ENCODE measurements at regions not wholly inside any gene's neighbourhood (a gene's known extent, or its start where the extent isn't known, plus 50 kb on each side); places are given as distances from the start of the nearest gene placed in this dataset.
"Not testable (repeated sequence)": the region's sequence is repeated elsewhere in the genome, so short reads cannot be mapped to it uniquely, and the experiment has no call there.

DNA sequence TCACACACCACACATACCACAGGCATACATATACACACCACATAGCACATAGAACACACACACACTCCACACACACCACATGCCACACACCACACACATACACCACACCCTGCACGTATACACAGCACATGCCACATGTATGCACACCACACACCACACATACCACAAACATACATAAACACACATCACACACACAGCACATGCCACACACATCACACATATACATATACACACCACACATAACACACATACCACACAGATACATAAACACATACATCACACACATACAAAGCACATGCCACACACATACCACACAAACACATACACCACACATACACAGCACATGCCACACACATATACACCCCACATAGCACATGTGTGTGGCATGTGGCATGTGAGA lies 171.1 kb downstream of the OR4M2 start:
- no peak overlapping the region for H3K4me3 ChIP-seq
- no peaks in the 10 kb centered on the region for H3K27me3 ChIP-seq
- H3K27ac ChIP-seq: no peak overlapping the region
- DNase-seq: no peak
- no peaks in the 10 kb centered on the region for H3K9me3 ChIP-seq
- TF ChIP-seq POLR2A (IDR thresholded peaks at IDR 0.05): no peak
- TF ChIP-seq, protein P1, sequence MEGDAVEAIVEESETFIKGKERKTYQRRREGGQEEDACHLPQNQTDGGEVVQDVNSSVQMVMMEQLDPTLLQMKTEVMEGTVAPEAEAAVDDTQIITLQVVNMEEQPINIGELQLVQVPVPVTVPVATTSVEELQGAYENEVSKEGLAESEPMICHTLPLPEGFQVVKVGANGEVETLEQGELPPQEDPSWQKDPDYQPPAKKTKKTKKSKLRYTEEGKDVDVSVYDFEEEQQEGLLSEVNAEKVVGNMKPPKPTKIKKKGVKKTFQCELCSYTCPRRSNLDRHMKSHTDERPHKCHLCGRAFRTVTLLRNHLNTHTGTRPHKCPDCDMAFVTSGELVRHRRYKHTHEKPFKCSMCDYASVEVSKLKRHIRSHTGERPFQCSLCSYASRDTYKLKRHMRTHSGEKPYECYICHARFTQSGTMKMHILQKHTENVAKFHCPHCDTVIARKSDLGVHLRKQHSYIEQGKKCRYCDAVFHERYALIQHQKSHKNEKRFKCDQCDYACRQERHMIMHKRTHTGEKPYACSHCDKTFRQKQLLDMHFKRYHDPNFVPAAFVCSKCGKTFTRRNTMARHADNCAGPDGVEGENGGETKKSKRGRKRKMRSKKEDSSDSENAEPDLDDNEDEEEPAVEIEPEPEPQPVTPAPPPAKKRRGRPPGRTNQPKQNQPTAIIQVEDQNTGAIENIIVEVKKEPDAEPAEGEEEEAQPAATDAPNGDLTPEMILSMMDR (IDR thresholded peaks at IDR 0.05): no peak
- H3K36me3 ChIP-seq (ENCODE audit: low read depth, missing control alignments): no peaks in the 10 kb centered on the region
- intact Hi-C loops (cut with DNase I; ENCODE audit: low total_unique reads): no loop called here
- no peaks in the 10 kb centered on the region for H3K4me1 ChIP-seq
- WGBS, 2 donors: 52 to 75% methylated on average over 1 of the region's 1 CpG

DNA sequence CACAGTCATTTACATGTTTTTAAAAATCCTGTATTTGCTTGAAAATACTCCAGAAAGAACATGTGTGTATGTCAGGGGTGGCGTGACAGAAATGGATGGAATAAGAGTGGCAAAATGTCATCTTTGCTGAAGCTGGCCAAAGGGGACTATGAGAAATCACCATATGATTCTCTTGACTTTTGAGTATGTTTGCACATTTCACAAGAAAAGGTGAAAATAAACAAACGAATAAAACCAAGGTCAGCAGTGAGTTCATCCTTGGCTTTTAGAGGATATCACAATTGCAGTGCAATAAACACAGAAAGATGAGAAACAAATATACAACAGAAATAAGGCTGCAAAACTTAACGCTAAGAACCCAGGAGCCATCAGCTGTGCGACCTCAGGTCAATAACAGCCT lies 171.7 kb downstream of the OR4M2 start:
- intact Hi-C loops (cut with DNase I; ENCODE audit: low total_unique reads); H3K4me3 ChIP-seq; H3K36me3 ChIP-seq (ENCODE audit: low read depth, missing control alignments); DNase-seq; H3K9me3 ChIP-seq; H3K27me3 ChIP-seq; H3K27ac ChIP-seq; H3K4me1 ChIP-seq: not testable (repeated sequence)
- WGBS, 2 donors: 58 to 65% methylated on average over 4 of the region's 4 CpGs

GRCh38 chr15:22252521-22252920 lies 172.2 kb downstream of the OR4M2 start:
- H3K9me3 ChIP-seq; H3K36me3 ChIP-seq (ENCODE audit: low read depth, missing control alignments); H3K4me3 ChIP-seq; H3K27ac ChIP-seq; intact Hi-C loops (cut with DNase I; ENCODE audit: low total_unique reads); H3K4me1 ChIP-seq; DNase-seq; H3K27me3 ChIP-seq: not testable (repeated sequence)
- WGBS, 2 donors: 75 to 96% methylated on average over 7 of the region's 7 CpGs

DNA sequence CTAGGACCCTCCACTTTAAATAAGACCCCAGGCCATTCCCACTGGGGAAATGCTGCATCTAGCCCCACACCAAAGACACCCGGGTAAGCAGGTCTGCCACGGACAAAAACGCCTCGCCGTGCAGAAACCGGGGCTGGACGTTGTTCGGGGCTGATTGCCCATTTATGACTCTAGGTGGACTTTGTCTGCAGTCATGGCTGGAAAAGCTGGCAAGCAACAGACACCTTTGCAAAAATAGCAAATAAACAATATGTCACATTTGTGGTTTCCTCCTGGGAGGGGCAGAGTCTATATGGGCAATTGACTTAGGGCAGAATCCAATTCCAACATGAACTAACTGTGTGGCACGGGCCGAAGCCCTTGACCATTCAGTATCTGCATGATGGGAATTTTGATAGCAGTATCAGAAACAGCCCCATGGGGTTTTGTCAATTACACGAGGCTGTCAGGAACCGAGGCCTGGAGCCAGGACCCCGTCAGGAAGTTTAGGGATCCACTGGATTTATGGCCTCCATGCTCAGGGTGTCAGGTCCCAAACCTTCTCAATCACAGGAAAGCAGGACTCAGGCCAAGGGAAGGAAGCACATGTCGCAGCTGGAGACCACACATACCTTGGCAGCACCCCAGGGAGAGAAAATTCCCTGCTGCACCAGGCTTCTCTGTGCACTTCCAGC lies 172.8 kb downstream of the OR4M2 start:
- H3K9me3 ChIP-seq; intact Hi-C loops (cut with DNase I; ENCODE audit: low total_unique reads); DNase-seq; H3K27me3 ChIP-seq; H3K4me3 ChIP-seq; H3K27ac ChIP-seq; H3K36me3 ChIP-seq (ENCODE audit: low read depth, missing control alignments); H3K4me1 ChIP-seq: not testable (repeated sequence)
- WGBS, 2 donors: 77 to 95% methylated on average over 7 to 14 of the region's 14 CpGs

DNA sequence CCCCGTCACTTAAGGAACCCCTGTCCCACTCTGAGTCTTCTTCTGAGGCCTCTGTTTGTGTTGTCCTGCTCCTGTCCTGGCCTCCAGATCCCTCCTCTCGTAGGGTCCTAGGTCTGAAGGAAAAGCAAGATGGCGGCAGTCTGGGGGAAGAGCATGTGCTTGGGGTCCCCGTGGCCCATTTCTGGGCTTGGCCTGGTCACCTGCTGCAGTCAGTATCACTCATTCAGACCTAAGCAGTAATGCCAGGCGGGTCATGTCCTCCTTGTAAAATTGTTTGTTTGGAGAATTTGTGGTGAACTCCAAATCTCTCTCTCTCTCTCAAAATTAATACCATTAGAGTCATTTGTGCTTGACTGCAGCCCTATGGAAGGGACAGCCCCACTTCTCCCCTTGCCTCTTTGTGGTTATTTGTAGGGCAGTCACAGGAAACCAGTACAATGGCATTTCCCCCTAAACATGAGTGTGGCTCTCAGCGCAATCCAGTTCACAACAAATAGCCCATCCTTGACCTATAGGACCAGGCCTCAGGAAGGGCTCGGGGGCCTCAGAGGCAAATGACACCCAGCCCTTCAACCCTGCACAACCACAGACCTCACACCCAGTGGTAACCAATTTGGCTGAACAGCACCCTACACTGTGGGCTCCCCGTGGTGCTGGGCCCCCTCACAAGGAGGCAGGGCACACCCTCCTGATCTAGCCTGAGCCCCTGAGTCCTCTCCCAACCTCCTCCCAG lies 173.5 kb downstream of the OR4M2 start:
- DNase-seq: no peak
- Histone ChIP-seq H3K27me3 (no peaks in the 10 kb centered on the region), H3K36me3 (ENCODE audit: low read depth, missing control alignments) (no peaks in the 10 kb centered on the region), H3K4me1 (no peaks in the 10 kb centered on the region), H3K9me3 (no peaks in the 10 kb centered on the region), H3K27ac (no peak overlapping the region), H3K4me3 (no peak overlapping the region)
- WGBS, 2 donors: 62 to 73% methylated on average over 7 to 8 of the region's 8 CpGs
- TF ChIP-seq, protein P1 (IDR thresholded peaks at IDR 0.05): no peak
- TF ChIP-seq POLR2A (IDR thresholded peaks at IDR 0.05): no peak
- intact Hi-C loops (cut with DNase I; ENCODE audit: low total_unique reads): no loop called here

DNA sequence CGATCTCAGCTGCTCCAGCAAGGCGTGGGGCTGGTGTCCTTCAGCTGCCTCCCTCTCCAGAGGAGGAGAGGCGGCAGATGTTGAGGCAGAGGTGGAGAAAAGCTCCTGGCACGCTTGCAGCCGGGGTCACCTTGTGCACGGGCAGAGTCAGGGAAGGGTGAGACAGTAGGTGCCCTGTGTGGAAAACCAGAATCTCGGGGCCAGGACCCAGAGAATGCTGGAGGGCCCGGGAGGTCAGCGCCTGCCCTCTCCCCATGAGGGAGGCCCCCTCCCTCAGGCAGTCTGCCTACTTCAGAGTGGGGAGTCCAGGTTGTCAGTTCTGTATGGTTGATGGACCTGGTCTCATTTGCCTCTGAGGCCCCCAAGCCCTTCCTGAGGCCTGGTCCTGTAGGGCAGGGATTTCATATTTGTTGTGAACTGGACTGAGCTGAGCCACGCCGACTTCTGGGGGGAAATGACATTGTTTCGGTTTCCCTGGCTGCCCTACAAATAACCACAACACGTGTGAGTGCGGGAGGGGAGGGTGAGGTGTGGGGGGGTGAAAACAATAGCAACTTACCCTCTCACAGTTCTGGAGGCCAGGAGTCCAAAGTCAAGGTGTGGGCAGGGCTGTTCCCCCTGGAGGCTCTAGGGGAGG lies 174.2 kb downstream of the OR4M2 start:
- DNase-seq; H3K9me3 ChIP-seq; H3K27ac ChIP-seq; H3K27me3 ChIP-seq; H3K4me1 ChIP-seq; intact Hi-C loops (cut with DNase I; ENCODE audit: low total_unique reads); H3K36me3 ChIP-seq (ENCODE audit: low read depth, missing control alignments); H3K4me3 ChIP-seq: not testable (repeated sequence)
- 74 to 78% methylated on average over 4 to 12 of the region's 14 CpGs for WGBS, 2 donors

- WGBS, 2 donors: 70 to 90% methylated on average over 6 to 7 of the region's 7 CpGs
- intact Hi-C loops (cut with DNase I; ENCODE audit: low total_unique reads); H3K27ac ChIP-seq: not testable (repeated sequence)
Measured at GRCh38 chr15:22255606-22256005, 175.3 kb downstream of the OR4M2 start.

GRCh38 chr15:22256389-22257046 lies 176.2 kb downstream of the OR4M2 start:
- H3K27ac ChIP-seq; H3K27me3 ChIP-seq; intact Hi-C loops (cut with DNase I; ENCODE audit: low total_unique reads); H3K4me1 ChIP-seq; H3K36me3 ChIP-seq (ENCODE audit: low read depth, missing control alignments); H3K9me3 ChIP-seq; DNase-seq: not testable (repeated sequence)
- peak overlapping the region; percentile 29 to 39 for H3K4me3 ChIP-seq
- 56 to 66% methylated on average over 10 to 20 of the region's 20 CpGs for WGBS, 2 donors

More at GRCh38 chr15:22255606-22256005, 175.3 kb downstream of the OR4M2 start:
- H3K4me3 ChIP-seq; H3K27me3 ChIP-seq; H3K9me3 ChIP-seq; H3K4me1 ChIP-seq; H3K36me3 ChIP-seq (ENCODE audit: low read depth, missing control alignments); DNase-seq: not testable (repeated sequence)

Data from testis (tissue), 2 donors.